Neural cell (in vitro differentiated cells): ENCODE measurements at regions not wholly inside any gene's neighbourhood (a gene's known extent, or its start where the extent isn't known, plus 50 kb on each side); places are given as distances from the start of the nearest gene placed in this dataset.

Source experiments
- H2AFZ ChIP-seq: fragments of 200-600, 300-800 bp; sonication (generic), shearing (Covaris generic); 2 replicates; pipeline ENCODE4 v1.6.0; 2014; ENCODE audit warnings: low read depth, mild to moderate bottlenecking, antibody characterized with exemption, low read length, moderate library complexity
- H3F3A ChIP-seq: fragments of 200-600 bp; shearing (Covaris generic); 2 replicates; pipeline ENCODE4 v1.6.1; 2016; ENCODE audit warnings: mild to moderate bottlenecking, moderate library complexity, mixed read lengths, antibody characterized with exemption, low read length; ENCODE audit not compliant: insufficient read depth, poor library complexity, severe bottlenecking
- H3K27ac ChIP-seq: fragments of 200-600, 300-800 bp; sonication (generic), shearing (Covaris generic); 2 replicates; pipeline ENCODE4 v1.5.1; 2014; ENCODE audit warnings: mild to moderate bottlenecking, low read length, moderate library complexity
- H3K27me3 ChIP-seq: fragments of 300-800, 200-600 bp; sonication (generic), shearing (Covaris generic); 2 replicates; pipeline ENCODE4 v1.6.0; 2014; ENCODE audit warnings: mild to moderate bottlenecking, low read depth, low read length, moderate library complexity; ENCODE audit not compliant: insufficient read depth
- H3K36me3 ChIP-seq: fragments of 300-800, 200-600 bp; sonication (generic), shearing (Covaris generic); 2 replicates; pipeline ENCODE4 v1.5.1; 2014; ENCODE audit warnings: mild to moderate bottlenecking, antibody characterized with exemption, low read length, moderate library complexity; ENCODE audit not compliant: insufficient read depth
- H3K4me2 ChIP-seq: fragments of 300-800, 200-600 bp; sonication (generic), shearing (Covaris generic); 2 replicates; pipeline ENCODE4 v1.6.0; 2014; ENCODE audit warnings: mild to moderate bottlenecking, low read length
- H3K4me3 ChIP-seq: fragments of 300-800, 200-600 bp; sonication (generic), shearing (Covaris generic); 2 replicates; pipeline ENCODE4 v1.5.1; 2014; ENCODE audit warnings: mild to moderate bottlenecking, low read length, moderate library complexity
- H3K79me2 ChIP-seq: fragments of 200-600 bp; shearing (Covaris generic); replicated peaks from 2 replicates; pipeline ENCODE4 v1.6.0; 2014; ENCODE audit warnings: mild to moderate bottlenecking, low read length, moderate library complexity; ENCODE audit not compliant: insufficient read depth
- H3K9ac ChIP-seq: fragments of 300-800, 200-600 bp; sonication (generic), shearing (Covaris generic); 2 replicates; pipeline ENCODE4 v1.6.1; 2016; ENCODE audit warnings: mild to moderate bottlenecking, low read length, mixed read lengths
- H3K9me2 ChIP-seq: fragments of 200-600 bp; shearing (Covaris generic); 2 replicates; pipeline ENCODE4 v1.6.1; 2016; ENCODE audit warnings: mild to moderate bottlenecking, low read length, mixed read lengths; ENCODE audit not compliant: insufficient read depth
- H3K9me3 ChIP-seq: fragments of 200-600, 300-800 bp; sonication (generic), shearing (Covaris generic); 2 replicates; pipeline ENCODE4 v1.6.1; 2016; ENCODE audit warnings: mild to moderate bottlenecking, mixed run types, low read length, moderate library complexity, mixed read lengths
- H4K20me1 ChIP-seq: fragments of 200-600 bp; shearing (Covaris generic); 2 replicates; pipeline ENCODE4 v1.6.1; 2016; ENCODE audit warnings: mild to moderate bottlenecking, mixed run types; ENCODE audit not compliant: insufficient read depth
- CTCF ChIP-seq: fragments of 450-650 bp; IDR thresholded peaks from 2 replicates; pipeline ENCODE4 v1.5.1; 2014; ENCODE audit warnings: antibody characterized with exemption, mild to moderate bottlenecking, moderate library complexity; ENCODE audit not compliant: poor library complexity, severe bottlenecking
- EP300 ChIP-seq: fragments of 450-650 bp; conservative IDR thresholded peaks from 2 replicates; pipeline ENCODE4 v1.6.1; 2014; ENCODE audit warnings: antibody characterized with exemption, mild to moderate bottlenecking, moderate library complexity; ENCODE audit not compliant: poor library complexity, severe bottlenecking
- EZH2 ChIP-seq: fragments of 200-600, 300-800 bp; shearing (Covaris generic), sonication (generic); IDR thresholded peaks from 2 replicates; pipeline ENCODE4 v1.6.1; 2014; ENCODE audit warnings: antibody characterized with exemption, low read length, borderline replicate concordance, mild to moderate bottlenecking; ENCODE audit not compliant: insufficient read depth, poor library complexity, severe bottlenecking
- MXI1 ChIP-seq: fragments of 450-650 bp; conservative IDR thresholded peaks from 2 replicates; pipeline ENCODE4 v1.6.1; 2014; ENCODE audit warnings: antibody characterized with exemption, mild to moderate bottlenecking; ENCODE audit not compliant: poor library complexity, severe bottlenecking
- POLR2AphosphoS5 ChIP-seq: IDR thresholded peaks from 2 replicates; pipeline ENCODE4 v1.6.1; 2012
- RAD21 ChIP-seq: fragments of 450-650 bp; conservative IDR thresholded peaks from 2 replicates; pipeline ENCODE4 v1.6.1; 2014; ENCODE audit warnings: antibody characterized with exemption, mild to moderate bottlenecking, moderate library complexity
- REST ChIP-seq: IDR thresholded peaks from 2 replicates; pipeline ENCODE4 v1.6.1; 2012; ENCODE audit warnings: borderline replicate concordance
- SMC3 ChIP-seq: fragments of 450-650 bp; conservative IDR thresholded peaks from 2 replicates; pipeline ENCODE4 v1.6.1; 2014; ENCODE audit warnings: antibody characterized with exemption, mild to moderate bottlenecking, moderate library complexity; ENCODE audit not compliant: poor library complexity
- TAF1 ChIP-seq: IDR thresholded peaks from 2 replicates; pipeline ENCODE4 v1.6.1; 2012; ENCODE audit warnings: low read depth

GRCh38 chr6:43941174-43941573 is 171.2 kb downstream of the VEGFA start:
- Histone ChIP-seq H3K27me3 (no peaks in the 10 kb centered on the region), H3K27ac (no peak overlapping the region), H3K4me3 (no peak overlapping the region), H2AFZ (no peak overlapping the region), H3K9me2 (no peaks in the 10 kb centered on the region), H3K4me2 (no peak overlapping the region), H3F3A (no peaks in the 10 kb centered on the region), H3K36me3 (no peaks in the 10 kb centered on the region), H3K79me2 (no peaks in the 10 kb centered on the region), H4K20me1 (no peaks in the 10 kb centered on the region), H3K9ac (no peak overlapping the region), H3K9me3 (no peaks in the 10 kb centered on the region)
- TF ChIP-seq SMC3 (no peak), EP300 (no peak)

GRCh38 chr6:43940393-43941087 is 170.5 kb downstream of the VEGFA start:
- TF ChIP-seq CTCF = no peak
- TF ChIP-seq TAF1 = no peak
- TF ChIP-seq SMC3 = no peak
- TF ChIP-seq POLR2AphosphoS5 = no peak
- TF ChIP-seq EP300 = no peak
- TF ChIP-seq REST = no peak
- no peak for TF ChIP-seq MXI1
- TF ChIP-seq EZH2 = no peak
- TF ChIP-seq RAD21 = no peak
- H3K4me2 ChIP-seq = no peak overlapping the region
- H3K27ac ChIP-seq = no peak overlapping the region
- H3K9me2 ChIP-seq = no peaks in the 10 kb centered on the region
- no peaks in the 10 kb centered on the region for H3K9me3 ChIP-seq
- no peak overlapping the region for H3K4me3 ChIP-seq
- no peaks in the 10 kb centered on the region for H3K27me3 ChIP-seq
- no peaks in the 10 kb centered on the region for H3F3A ChIP-seq
- no peaks in the 10 kb centered on the region for H4K20me1 ChIP-seq
- no peaks in the 10 kb centered on the region for H3K79me2 ChIP-seq
- H3K36me3 ChIP-seq = no peaks in the 10 kb centered on the region
- no peak overlapping the region for H2AFZ ChIP-seq
- H3K9ac ChIP-seq = no peak overlapping the region

GRCh38 chr6:43940071-43940392 is 170.0 kb downstream of the VEGFA start:
- H3K9me3 ChIP-seq = no peaks in the 10 kb centered on the region
- no peak overlapping the region for H3K4me2 ChIP-seq
- no peak overlapping the region for H3K27ac ChIP-seq
- H3K4me3 ChIP-seq = no peak overlapping the region
- H3K27me3 ChIP-seq = no peaks in the 10 kb centered on the region
- no peaks in the 10 kb centered on the region for H3K79me2 ChIP-seq
- no peaks in the 10 kb centered on the region for H3K36me3 ChIP-seq
- no peaks in the 10 kb centered on the region for H3F3A ChIP-seq
- no peak overlapping the region for H2AFZ ChIP-seq
- no peaks in the 10 kb centered on the region for H4K20me1 ChIP-seq
- no peak overlapping the region for H3K9ac ChIP-seq
- no peaks in the 10 kb centered on the region for H3K9me2 ChIP-seq
- TF ChIP-seq MXI1 = no peak
- no peak for TF ChIP-seq TAF1
- no peak for TF ChIP-seq EZH2
- TF ChIP-seq EP300 = no peak
- TF ChIP-seq CTCF = no peak
- TF ChIP-seq SMC3 = no peak
- no peak for TF ChIP-seq POLR2AphosphoS5
- TF ChIP-seq RAD21 = no peak
